NT2/D1 (cell line): ENCODE measurements at regions not wholly inside any gene's neighbourhood (a gene's known extent, or its start where the extent isn't known, plus 50 kb on each side); places are given as distances from the start of the nearest gene placed in this dataset.

Source experiments
- YY1 ChIP-seq: IDR thresholded peaks from 2 replicates; pipeline ENCODE4 v1.6.1; 2011; ENCODE audit not compliant: insufficient read length, insufficient read depth
- ZNF274 ChIP-seq: IDR thresholded peaks from 2 replicates; pipeline ENCODE4 v1.6.1; 2011; ENCODE audit warnings: mild to moderate bottlenecking, low read depth, low read length

DNA sequence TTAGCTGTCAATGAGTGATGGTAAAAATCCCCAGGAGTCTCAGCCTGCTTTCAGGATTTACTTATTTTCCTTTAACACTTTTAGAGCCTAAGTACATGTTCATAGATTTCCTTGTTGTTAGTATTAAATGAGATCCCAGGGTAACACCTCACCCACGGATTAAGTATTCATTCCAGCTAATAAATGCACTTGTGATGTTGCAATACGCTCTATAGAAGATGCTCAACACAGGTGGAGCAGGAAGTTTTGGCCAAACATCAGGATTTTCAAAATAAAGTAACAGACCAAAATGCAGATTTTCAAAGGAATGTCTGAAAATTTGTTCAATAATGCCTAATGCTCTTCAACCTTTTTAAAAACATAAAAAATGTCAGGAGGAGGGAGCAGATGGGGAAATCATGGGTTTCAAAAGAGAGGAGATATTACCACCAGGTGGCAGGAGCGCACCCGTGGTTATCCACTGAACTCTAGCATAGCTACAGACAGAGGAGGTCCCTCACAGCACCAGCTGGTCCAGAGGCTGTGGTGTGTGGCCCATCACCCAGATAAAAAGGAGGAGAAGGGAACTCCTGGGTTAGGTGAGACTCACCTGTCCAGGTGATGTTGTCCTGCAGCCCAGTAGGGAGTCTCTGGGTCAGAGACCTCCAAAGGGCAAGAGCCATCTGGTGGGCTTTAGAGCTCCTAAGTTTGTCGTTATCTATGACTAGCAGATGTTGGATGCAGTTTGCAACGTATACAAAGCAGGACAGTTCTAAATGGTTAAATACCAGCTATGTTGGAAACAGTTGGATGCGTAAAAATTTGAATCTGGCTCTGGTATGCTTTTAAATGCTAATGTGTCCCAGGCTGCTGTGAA, 1158.4 kb upstream of the TMEM132C start:
- TF ChIP-seq YY1: no peak
- no peak for TF ChIP-seq ZNF274
